ENCODE measurements at regions not wholly inside any gene's neighbourhood (a gene's known extent, or its start where the extent isn't known, plus 50 kb on each side); places are given as distances from the start of the nearest gene placed in this dataset.
A peak's percentile ranks its signal among the peaks of the same experiment; 100 is the strongest.
"Not testable (repeated sequence)": the region's sequence is repeated elsewhere in the genome, so short reads cannot be mapped to it uniquely, and the experiment has no call there.

DNA sequence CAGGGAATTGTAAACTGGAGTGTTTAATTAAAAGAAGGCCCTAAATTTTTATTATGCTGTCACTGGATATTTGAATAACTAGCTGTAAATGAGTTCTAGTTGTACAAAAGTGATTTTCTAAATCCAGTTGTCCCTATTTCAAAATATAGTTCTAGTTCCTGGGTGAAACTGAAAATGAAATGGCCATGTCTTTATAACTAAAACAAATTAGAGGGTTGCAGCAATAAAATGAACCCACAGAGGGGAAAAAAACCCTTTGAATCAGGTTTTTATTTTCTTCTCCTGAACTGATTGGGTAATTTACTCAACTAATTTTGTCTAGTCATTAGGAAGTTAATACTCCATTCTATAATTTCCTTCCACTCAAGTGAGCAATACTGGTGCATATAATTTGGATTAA is 55.6 kb upstream of the MAP4K3 start:
- no peaks in the 10 kb centered on the region for H3K36me3 ChIP-seq
- H3K4me3 ChIP-seq = no peak overlapping the region
- TF ChIP-seq, protein P1, sequence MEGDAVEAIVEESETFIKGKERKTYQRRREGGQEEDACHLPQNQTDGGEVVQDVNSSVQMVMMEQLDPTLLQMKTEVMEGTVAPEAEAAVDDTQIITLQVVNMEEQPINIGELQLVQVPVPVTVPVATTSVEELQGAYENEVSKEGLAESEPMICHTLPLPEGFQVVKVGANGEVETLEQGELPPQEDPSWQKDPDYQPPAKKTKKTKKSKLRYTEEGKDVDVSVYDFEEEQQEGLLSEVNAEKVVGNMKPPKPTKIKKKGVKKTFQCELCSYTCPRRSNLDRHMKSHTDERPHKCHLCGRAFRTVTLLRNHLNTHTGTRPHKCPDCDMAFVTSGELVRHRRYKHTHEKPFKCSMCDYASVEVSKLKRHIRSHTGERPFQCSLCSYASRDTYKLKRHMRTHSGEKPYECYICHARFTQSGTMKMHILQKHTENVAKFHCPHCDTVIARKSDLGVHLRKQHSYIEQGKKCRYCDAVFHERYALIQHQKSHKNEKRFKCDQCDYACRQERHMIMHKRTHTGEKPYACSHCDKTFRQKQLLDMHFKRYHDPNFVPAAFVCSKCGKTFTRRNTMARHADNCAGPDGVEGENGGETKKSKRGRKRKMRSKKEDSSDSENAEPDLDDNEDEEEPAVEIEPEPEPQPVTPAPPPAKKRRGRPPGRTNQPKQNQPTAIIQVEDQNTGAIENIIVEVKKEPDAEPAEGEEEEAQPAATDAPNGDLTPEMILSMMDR (IDR thresholded peaks at IDR 0.05) = no peak
- no peaks in the 10 kb centered on the region for H3K9me3 ChIP-seq
- H3K27me3 ChIP-seq = no peaks in the 10 kb centered on the region
- ATAC-seq (no peak), DNase-seq (no peak)
- peak overlapping the region; percentile 60 for H3K27ac ChIP-seq
- H3K4me1 ChIP-seq = peaks cover 11% of the 10 kb centered on the region
- intact Hi-C loops (cut with DNase I) = no loop called here

GRCh38 chr2:39494784-39495251 is 57.7 kb upstream of the MAP4K3 start:
- no peaks in the 10 kb centered on the region for H3K36me3 ChIP-seq
- ATAC-seq (peak; percentile 78), DNase-seq (no peak)
- no peak overlapping the region for H3K27ac ChIP-seq
- intact Hi-C loops (cut with DNase I) = no loop called here
- TF ChIP-seq, protein P1 (IDR thresholded peaks at IDR 0.05) = no peak
- H3K4me3 ChIP-seq = no peak overlapping the region
- H3K27me3 ChIP-seq = no peaks in the 10 kb centered on the region
- peaks cover 9% of the 10 kb centered on the region for H3K4me1 ChIP-seq
- H3K9me3 ChIP-seq = no peaks in the 10 kb centered on the region

DNA sequence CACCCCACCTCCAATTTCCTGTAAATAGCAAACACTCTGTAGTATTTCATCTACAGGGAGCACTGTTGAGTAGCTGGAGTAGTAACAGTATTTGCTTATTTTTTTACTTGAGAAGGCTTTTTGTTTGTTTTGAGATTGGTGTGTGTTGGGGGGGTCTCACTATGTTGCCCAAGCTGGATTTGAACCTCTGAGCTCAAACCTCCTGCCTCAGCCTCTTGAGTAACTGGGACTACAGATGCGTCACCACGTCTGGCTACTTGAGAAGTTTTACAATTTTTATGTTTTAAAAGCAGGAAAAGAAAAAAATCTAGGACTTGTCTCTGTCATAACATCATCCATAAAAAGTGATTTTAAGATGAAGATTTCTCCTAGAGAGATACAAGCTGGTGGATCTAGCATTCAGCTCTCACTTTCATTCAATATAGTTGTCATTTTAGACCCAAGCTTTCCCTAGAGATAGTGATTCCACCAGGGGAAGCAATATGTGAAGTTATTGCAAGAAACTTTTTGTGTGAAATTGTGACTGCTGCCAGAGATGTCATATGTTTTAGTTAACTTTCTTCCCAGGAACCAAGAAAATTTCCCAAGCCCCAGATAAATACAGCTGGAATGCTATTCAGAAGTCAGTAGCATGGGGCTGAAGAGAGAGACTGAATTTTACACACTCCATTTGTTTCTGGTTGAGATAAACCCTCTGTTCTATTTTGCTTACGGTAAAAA is 60.2 kb upstream of the MAP4K3 start:
- Histone ChIP-seq H3K27me3 (no peaks in the 10 kb centered on the region), H3K9me3 (no peaks in the 10 kb centered on the region), H3K4me3 (no peak overlapping the region), H3K4me1 (peaks cover 17% of the 10 kb centered on the region), H3K27ac (no peak overlapping the region), H3K36me3 (no peaks in the 10 kb centered on the region)
- TF ChIP-seq, protein P1 (IDR thresholded peaks at IDR 0.05) = no peak
- intact Hi-C loops (cut with DNase I) = no loop called here
- ATAC-seq (no peak), DNase-seq (no peak)

GRCh38 chr2:39498176-39498575 is 61.1 kb upstream of the MAP4K3 start:
- H3K27ac ChIP-seq; DNase-seq; H3K9me3 ChIP-seq; H3K27me3 ChIP-seq; ATAC-seq; H3K4me3 ChIP-seq; H3K36me3 ChIP-seq; intact Hi-C loops (cut with DNase I): not testable (repeated sequence)
- peaks cover 17% of the 10 kb centered on the region for H3K4me1 ChIP-seq

GRCh38 chr2:39498786-39499185 is 61.7 kb upstream of the MAP4K3 start:
- Histone ChIP-seq H3K9me3 (no peaks in the 10 kb centered on the region), H3K36me3 (no peaks in the 10 kb centered on the region), H3K4me1 (peaks cover 18% of the 10 kb centered on the region), H3K27me3 (no peaks in the 10 kb centered on the region), H3K4me3 (no peak overlapping the region), H3K27ac (no peak overlapping the region)
- no peak for ATAC-seq
- no peak for DNase-seq
- intact Hi-C loops (cut with DNase I) = no loop called here
- TF ChIP-seq, protein P1 (IDR thresholded peaks at IDR 0.05) = no peak

GRCh38 chr2:39499336-39499735 is 62.3 kb upstream of the MAP4K3 start:
- Histone ChIP-seq H3K27ac (no peak overlapping the region), H3K4me3 (no peak overlapping the region), H3K27me3 (no peaks in the 10 kb centered on the region), H3K36me3 (no peaks in the 10 kb centered on the region), H3K4me1 (peaks cover 23% of the 10 kb centered on the region), H3K9me3 (no peaks in the 10 kb centered on the region)
- TF ChIP-seq, protein P1 (IDR thresholded peaks at IDR 0.05) = no peak
- ATAC-seq (no peak), DNase-seq (no peak)
- intact Hi-C loops (cut with DNase I) = no loop called here

Measured in upper lobe of right lung (tissue), 1 donor.